ENCODE measurements at regions not wholly inside any gene's neighbourhood (a gene's known extent, or its start where the extent isn't known, plus 50 kb on each side); places are given as distances from the start of the nearest gene placed in this dataset.

- Histone ChIP-seq H3K36me3 (ENCODE audit: insufficient read depth) (no peaks in the 10 kb centered on the region), H4K20me1 (replicated peaks; ENCODE audit: insufficient read depth) (no peaks in the 10 kb centered on the region), H3K27ac (ENCODE audit: low read depth) (no peak overlapping the region), H3K4me3 (no peak overlapping the region), H3K4me2 (no peak overlapping the region), H3K4me1 (ENCODE audit: insufficient read depth) (no peaks in the 10 kb centered on the region), H3K27me3 (ENCODE audit: insufficient read depth) (no peaks in the 10 kb centered on the region), H3F3A (replicated peaks; ENCODE audit: low read depth) (no peaks in the 10 kb centered on the region; the same call in 1 of the 2 replicates), H3K79me2 (replicated peaks; ENCODE audit: insufficient read depth) (no peaks in the 10 kb centered on the region), H3K9me2 (ENCODE audit: insufficient read depth) (no peaks in the 10 kb centered on the region), H2AFZ (no peak overlapping the region)
- no peak overlapping the region for H3K27ac Mint-ChIP-seq
- ATAC-seq (peak; percentile 97), DNase-seq (ENCODE audit: low spot score) (peak; percentile 78)
- no peaks in the 10 kb centered on the region for H3K4me1 Mint-ChIP-seq
- H3K36me3 Mint-ChIP-seq (ENCODE audit: low read depth): no peaks in the 10 kb centered on the region
- no peak overlapping the region for H3K4me3 Mint-ChIP-seq
- H3K9me3 Mint-ChIP-seq: no peaks in the 10 kb centered on the region; the same call in 2 of the 3 replicates
- peaks cover 4% of the 10 kb centered on the region for H3K27me3 Mint-ChIP-seq (ENCODE audit: insufficient read depth, low read depth, poor library complexity)
- no peak for TF ChIP-seq ZNF114 (CRISPR knock-in tag; IDR thresholded peaks at IDR 0.05)
- TF ChIP-seq CTCF (conservative IDR thresholded peaks at IDR 0.05; ENCODE audit: low read depth in 2 of 2): peak; percentile 70 to 84
Measured at GRCh38 chr16:9225527-9226316, 134.3 kb downstream of the HAPSTR1 start.

- no peaks in the 10 kb centered on the region for H3K27me3 ChIP-seq (ENCODE audit: insufficient read depth)
- Mint-ChIP-seq H3K27ac (no peak overlapping the region), H3K9me3 (no peaks in the 10 kb centered on the region; the same call in 2 of the 3 replicates)
Measured at GRCh38 chr16:9226924-9227323, 135.5 kb downstream of the HAPSTR1 start.

More at GRCh38 chr16:9226924-9227323, 135.5 kb downstream of the HAPSTR1 start:
- H3K4me1 ChIP-seq (ENCODE audit: insufficient read depth): peaks cover 7% of the 10 kb centered on the region; the same call in 1 of the 2 replicates
- H3F3A ChIP-seq (replicated peaks; ENCODE audit: low read depth): no peaks in the 10 kb centered on the region; the same call in 1 of the 2 replicates
- no peak for TF ChIP-seq EZH2phosphoT487 (IDR thresholded peaks at IDR 0.05; ENCODE audit: unreplicated experiment)
- peak; percentile 22 for TF ChIP-seq REST (IDR thresholded peaks at IDR 0.05; ENCODE audit: unreplicated experiment)
- Mint-ChIP-seq H3K4me3 (no peak overlapping the region), H3K27me3 (ENCODE audit: insufficient read depth, low read depth, poor library complexity) (peaks cover 4% of the 10 kb centered on the region), H3K36me3 (ENCODE audit: low read depth) (no peaks in the 10 kb centered on the region), H3K4me1 (peaks cover 6% of the 10 kb centered on the region; the same call in 2 of the 3 replicates)
- H3K4me2 ChIP-seq: no peak overlapping the region
- no peak overlapping the region for H2AFZ ChIP-seq
- H3K4me3 ChIP-seq: no peak overlapping the region
- no peak for ATAC-seq
- no peaks in the 10 kb centered on the region for H3K9me2 ChIP-seq (ENCODE audit: insufficient read depth)
- no peaks in the 10 kb centered on the region for H3K79me2 ChIP-seq (replicated peaks; ENCODE audit: insufficient read depth)
- H3K27ac ChIP-seq (ENCODE audit: low read depth): no peak overlapping the region
- no peak for DNase-seq (ENCODE audit: low spot score)
- H3K36me3 ChIP-seq (ENCODE audit: insufficient read depth): no peaks in the 10 kb centered on the region
- H4K20me1 ChIP-seq (replicated peaks; ENCODE audit: insufficient read depth): no peaks in the 10 kb centered on the region
